Kidney (tissue), 13 donors: ENCODE measurements at regions not wholly inside any gene's neighbourhood (a gene's known extent, or its start where the extent isn't known, plus 50 kb on each side); places are given as distances from the start of the nearest gene placed in this dataset.

Source experiments
- DNase-seq, 5 donors: peaks; one replicate each; pipeline ENCODE4 v3.0.0-alpha.2; 2013 to 2020
- FAIRE-seq: peaks from 2 replicates; lab custom pipeline; 2012; peaks lifted over from hg19 to GRCh38; lab: Jason Lieb, UNC
- H3K27ac ChIP-seq, 2 donors: one replicate each; pipeline ENCODE4 v1.7.0; 2013; ENCODE audit warnings: low read depth in 2 of 2, low read length in 2 of 2, inconsistent platforms in 1 of 2
- H3K27me3 ChIP-seq: one replicate; pipeline ENCODE4 v1.7.1; 2013; ENCODE audit warnings: low read length, inconsistent platforms; ENCODE audit not compliant: control insufficient read depth, insufficient read depth
- H3K36me3 ChIP-seq, 3 donors: one replicate each; pipeline versions ENCODE4 v1.7.0 to v1.7.1; 2013; ENCODE audit warnings: low read length in 3 of 3, control low read depth in 1 of 3, inconsistent platforms in 1 of 3; ENCODE audit not compliant: insufficient read depth in 3 of 3, control insufficient read depth in 2 of 3
- H3K4me1 ChIP-seq, 3 donors: one replicate each; pipeline versions ENCODE4 v1.7.0 to v1.7.1; 2013; ENCODE audit warnings: low read length in 3 of 3, inconsistent platforms in 1 of 3, low read depth in 1 of 3; ENCODE audit not compliant: control insufficient read depth in 2 of 3, insufficient read depth in 2 of 3
- H3K4me3 ChIP-seq, 3 donors: one replicate each; pipeline versions ENCODE4 v1.7.0 to v1.8.1; 2013; ENCODE audit warnings: low read length in 3 of 3, control low read depth in 1 of 3, inconsistent platforms in 1 of 3
- H3K9ac ChIP-seq, 3 donors: one replicate each; pipeline versions ENCODE4 v1.7.0 to v1.7.1; 2013; ENCODE audit warnings: low read length in 3 of 3, control low read depth in 1 of 3, inconsistent platforms in 1 of 3
- H3K9me3 ChIP-seq, 3 donors: one replicate each; pipeline versions ENCODE4 v1.7.0 to v1.7.1; 2013; ENCODE audit warnings: low read length in 3 of 3, control low read depth in 1 of 3, inconsistent platforms in 1 of 3; ENCODE audit not compliant: control insufficient read depth in 2 of 3, insufficient read depth in 1 of 3
- intact Hi-C: fragments of 100-400 bp; cut with DNase I; formaldehyde crosslinking; loops from one replicate; pipeline ENCODE4 v1.11.1; 2022
- TF ChIP-seq, protein P1 (sequence below): IDR thresholded peaks from 3 replicates; pipeline ENCODE4 v1.5.1; 2012; ENCODE audit warnings: mild to moderate bottlenecking, moderate library complexity, borderline replicate concordance; ENCODE audit not compliant: insufficient read depth; ENCODE audit errors: extremely low read depth
- donor health status: control.
- donor health status: control.
- donor health status: control.
- donor health status: control.
- donor health status: control.
- donor health status: DM: yes; HTN: yes; CAD: no.
- donor health status: Normal renal cell carcinoma (clear cell type).

DNA sequence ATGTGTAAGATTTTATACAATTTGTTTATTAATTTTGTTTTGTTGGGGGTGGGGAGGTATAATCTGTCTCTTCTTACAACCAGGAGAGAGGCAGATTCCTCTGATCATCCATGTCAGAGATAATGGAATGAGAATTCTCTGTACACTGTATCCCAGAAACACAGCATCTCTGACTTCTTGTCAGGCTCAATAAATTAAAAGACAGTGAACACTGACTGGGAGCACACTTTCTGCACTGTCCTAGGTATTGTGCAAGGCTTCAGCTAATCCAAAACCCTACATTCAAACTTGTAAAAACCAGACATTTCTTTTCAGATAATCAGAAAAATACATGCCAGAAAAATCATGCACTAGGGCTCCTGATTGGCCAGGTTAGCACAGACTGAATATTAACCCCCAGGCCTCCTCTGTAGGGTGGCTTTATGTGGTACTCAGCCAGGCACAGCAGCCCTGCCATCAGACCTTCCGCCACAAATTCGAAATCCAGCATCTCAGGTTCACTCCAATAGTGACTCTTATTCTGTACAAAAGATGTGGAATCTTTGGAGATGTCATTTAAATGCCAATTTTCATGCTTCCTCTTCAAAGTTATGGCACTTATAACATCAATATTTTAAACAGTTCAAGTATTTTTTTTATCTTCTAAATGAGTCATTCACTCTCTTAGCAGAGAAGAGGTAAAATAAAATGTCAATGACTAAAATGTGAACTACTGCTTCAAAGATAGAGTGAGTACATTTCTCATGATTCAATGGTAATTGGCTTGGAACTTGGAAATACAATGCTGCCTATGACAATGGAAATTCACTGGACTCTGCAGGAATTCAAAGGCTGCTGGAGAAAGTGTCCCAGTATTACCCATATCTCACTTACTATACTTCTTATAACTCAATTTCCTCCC lies 211.5 kb downstream of the KLF12 start:
- Histone ChIP-seq H3K4me3 (no peak overlapping the region), H3K36me3 (no peaks in the 10 kb centered on the region), H3K4me1 (no peaks in the 10 kb centered on the region), H3K9ac (no peak overlapping the region), H3K27me3 (no peaks in the 10 kb centered on the region), H3K9me3 (no peaks in the 10 kb centered on the region), H3K27ac (no peak overlapping the region)
- FAIRE-seq (no peak), DNase-seq (no peak)
- intact Hi-C loops, result no loop called here
- TF ChIP-seq, protein P1, sequence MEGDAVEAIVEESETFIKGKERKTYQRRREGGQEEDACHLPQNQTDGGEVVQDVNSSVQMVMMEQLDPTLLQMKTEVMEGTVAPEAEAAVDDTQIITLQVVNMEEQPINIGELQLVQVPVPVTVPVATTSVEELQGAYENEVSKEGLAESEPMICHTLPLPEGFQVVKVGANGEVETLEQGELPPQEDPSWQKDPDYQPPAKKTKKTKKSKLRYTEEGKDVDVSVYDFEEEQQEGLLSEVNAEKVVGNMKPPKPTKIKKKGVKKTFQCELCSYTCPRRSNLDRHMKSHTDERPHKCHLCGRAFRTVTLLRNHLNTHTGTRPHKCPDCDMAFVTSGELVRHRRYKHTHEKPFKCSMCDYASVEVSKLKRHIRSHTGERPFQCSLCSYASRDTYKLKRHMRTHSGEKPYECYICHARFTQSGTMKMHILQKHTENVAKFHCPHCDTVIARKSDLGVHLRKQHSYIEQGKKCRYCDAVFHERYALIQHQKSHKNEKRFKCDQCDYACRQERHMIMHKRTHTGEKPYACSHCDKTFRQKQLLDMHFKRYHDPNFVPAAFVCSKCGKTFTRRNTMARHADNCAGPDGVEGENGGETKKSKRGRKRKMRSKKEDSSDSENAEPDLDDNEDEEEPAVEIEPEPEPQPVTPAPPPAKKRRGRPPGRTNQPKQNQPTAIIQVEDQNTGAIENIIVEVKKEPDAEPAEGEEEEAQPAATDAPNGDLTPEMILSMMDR, result no peak

DNA sequence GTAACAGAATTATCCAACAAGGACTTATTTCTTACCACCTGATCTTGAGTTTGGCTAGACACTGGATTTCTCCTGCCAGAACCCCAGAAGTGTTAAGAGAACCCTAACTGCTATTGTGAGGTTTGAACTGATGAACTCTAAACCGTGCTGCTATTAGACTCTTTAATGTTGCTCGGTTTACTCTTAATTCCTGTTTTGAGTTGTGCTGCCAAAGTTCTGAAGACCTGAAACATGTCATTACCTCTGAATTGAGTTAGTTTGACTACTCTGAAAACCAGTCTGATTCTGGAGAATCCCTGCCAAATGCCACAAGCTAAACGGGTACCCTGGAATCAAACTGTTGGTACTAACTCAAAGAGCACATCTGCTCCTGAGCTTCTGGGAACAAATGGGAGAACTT lies 215.5 kb downstream of the KLF12 start:
- TF ChIP-seq, protein P1, result no peak
- intact Hi-C loops, result no loop called here
- Histone ChIP-seq H3K36me3 (no peaks in the 10 kb centered on the region), H3K27ac (no peak overlapping the region), H3K9me3 (no peaks in the 10 kb centered on the region), H3K27me3 (no peaks in the 10 kb centered on the region), H3K4me1 (no peaks in the 10 kb centered on the region), H3K4me3 (no peak overlapping the region), H3K9ac (no peak overlapping the region)
- FAIRE-seq, result no peak
- DNase-seq, result no peak

DNA sequence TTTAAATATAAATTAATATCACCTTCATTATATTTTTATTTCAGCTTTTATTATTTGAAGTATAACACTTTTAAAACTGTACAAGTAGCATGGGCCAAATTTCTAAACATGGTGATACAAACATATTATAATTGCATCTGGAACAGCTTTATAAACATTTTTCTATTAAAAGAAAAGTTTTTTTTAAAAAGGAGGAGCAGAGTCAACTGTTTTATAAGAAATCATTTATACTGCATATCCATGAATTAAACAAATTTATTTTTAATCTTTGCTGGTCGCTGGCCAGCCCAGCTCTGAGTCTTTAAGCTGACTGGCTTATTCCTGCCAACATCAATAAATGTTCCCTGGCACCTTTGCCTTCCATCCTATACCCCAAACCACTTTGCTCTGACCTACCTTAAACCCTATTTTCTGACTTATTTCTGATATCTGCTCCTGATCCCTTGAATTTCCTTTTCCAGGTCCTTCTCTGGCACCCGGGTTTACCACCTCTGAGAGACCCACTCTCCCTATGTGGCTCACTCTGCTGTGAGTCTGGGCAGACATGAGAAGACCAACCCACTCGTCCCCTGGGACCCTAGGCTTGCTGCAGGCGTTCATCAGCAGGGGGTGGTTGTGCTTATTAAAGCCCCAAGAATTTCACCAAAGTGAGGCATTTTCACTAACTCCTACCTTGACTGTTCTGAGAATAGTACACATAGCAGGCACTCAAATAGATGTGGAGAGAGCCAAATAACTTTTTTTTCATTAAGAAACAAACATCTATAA lies 220.3 kb downstream of the KLF12 start:
- intact Hi-C loops, result no loop called here
- no peak for FAIRE-seq

More for the DNA sequence above, 220.3 kb downstream of the KLF12 start:
- DNase-seq, result no peak
- Histone ChIP-seq H3K27ac (no peak overlapping the region), H3K9ac (no peak overlapping the region), H3K27me3 (no peaks in the 10 kb centered on the region), H3K9me3 (no peaks in the 10 kb centered on the region), H3K36me3 (no peaks in the 10 kb centered on the region), H3K4me3 (no peak overlapping the region), H3K4me1 (peaks cover 0 to 4% (median 0%) of the 10 kb centered on the region in 3 donors)
- TF ChIP-seq, protein P1, result no peak
